Thyroid gland (tissue), 4 donors: ENCODE measurements at regions not wholly inside any gene's neighbourhood (a gene's known extent, or its start where the extent isn't known, plus 50 kb on each side); places are given as distances from the start of the nearest gene placed in this dataset.

Source experiments
- CTCF ChIP-seq, 6 experiments: fragments of 200-600 bp in 3 of 6; fragments of 450-650 bp in 3 of 6; sonication (generic) in 3 of 6; IDR thresholded peaks; one replicate each; pipeline ENCODE4 v1.5.1; 2016 to 2019; ENCODE audit warnings: antibody characterized with exemption in 6 of 6, mild to moderate bottlenecking in 2 of 6, inconsistent platforms in 1 of 6, moderate library complexity in 1 of 6
- POLR2A ChIP-seq, 2 donors: fragments of 450-650 bp; IDR thresholded peaks; one replicate each; pipeline ENCODE4 v1.6.1; 2017; ENCODE audit warnings: antibody characterized with exemption in 2 of 2, mild to moderate bottlenecking in 2 of 2, moderate library complexity in 1 of 2

- TF ChIP-seq CTCF (IDR thresholded peaks at IDR 0.05), result no peak
- no peak for TF ChIP-seq POLR2A (IDR thresholded peaks at IDR 0.05)
Measured at GRCh38 chr9:19703702-19704101, 85.1 kb downstream of the SLC24A2 start.
